Sigmoid colon (tissue), 6 donors: ENCODE measurements at regions not wholly inside any gene's neighbourhood (a gene's known extent, or its start where the extent isn't known, plus 50 kb on each side); places are given as distances from the start of the nearest gene placed in this dataset.
"Not testable (repeated sequence)": the region's sequence is repeated elsewhere in the genome, so short reads cannot be mapped to it uniquely, and the experiment has no call there.

ENCODE experiments used
- DNase-seq: peaks from one replicate; pipeline ENCODE4 v3.0.0-alpha.2; 2019
- H3K27ac ChIP-seq, 4 donors: fragments of 200-600 bp; sonication (generic); one replicate each; pipeline ENCODE4 v1.5.1; 2016 to 2019; ENCODE audit warnings: mild to moderate bottlenecking in 1 of 4
- H3K27me3 ChIP-seq, 3 donors: fragments of 200-600 bp; sonication (generic); one replicate each; pipeline ENCODE4 v1.5.1; 2019; ENCODE audit warnings: mild to moderate bottlenecking in 1 of 3
- H3K36me3 ChIP-seq, 4 donors: fragments of 200-600 bp; sonication (generic); one replicate each; pipeline ENCODE4 v1.5.1; 2016 to 2019
- H3K4me1 ChIP-seq, 4 donors: fragments of 200-600 bp; sonication (generic); one replicate each; pipeline ENCODE4 v1.5.1; 2017 to 2019
- H3K4me3 ChIP-seq, 4 donors: fragments of 200-600 bp; sonication (generic); one replicate each; pipeline ENCODE4 v1.5.1; 2017 to 2019; ENCODE audit warnings: mild to moderate bottlenecking in 2 of 4, moderate library complexity in 1 of 4
- H3K9me3 ChIP-seq, 4 donors: fragments of 200-600 bp in 3 of 4; sonication (generic) in 3 of 4; one replicate each; pipeline versions ENCODE4 v1.5.1 to v1.6.1; 2013 to 2019
- CTCF ChIP-seq, 4 experiments: fragments of 450-650 bp in 3 of 4; fragments of 200-600 bp in 1 of 4; IDR thresholded peaks; one replicate each; pipeline ENCODE4 v1.5.1; 2016 to 2019; ENCODE audit warnings: antibody characterized with exemption in 4 of 4, mild to moderate bottlenecking in 3 of 4, moderate library complexity in 2 of 4
- EP300 ChIP-seq, 4 donors: sonication (generic); formaldehyde crosslinking; IDR thresholded peaks; one replicate each; pipeline ENCODE4 v1.6.1; 2017; ENCODE audit warnings: antibody characterized with exemption in 4 of 4
- POLR2A ChIP-seq, 2 donors: fragments of 450-650 bp; IDR thresholded peaks; one replicate each; pipeline ENCODE4 v1.6.1; 2016; ENCODE audit warnings: antibody characterized with exemption in 2 of 2, mild to moderate bottlenecking in 2 of 2, moderate library complexity in 2 of 2
- POLR2AphosphoS5 ChIP-seq, 4 donors: sonication (generic); formaldehyde crosslinking; IDR thresholded peaks; one replicate each; pipeline ENCODE4 v1.6.1; 2017; ENCODE audit warnings: antibody characterized with exemption in 4 of 4
- WGBS, 2 donors: extraction: QIAGEN DNeasy Blood & Tissue Kit; methylation state at CpG; one replicate each; pipeline ENCODE4 v1.1.7; 2013; 5-methylcytosine and 5-hydroxymethylcytosine counted together
- intact Hi-C: fragments of 100-400 bp; cut with DNase I; formaldehyde crosslinking; loops from one replicate; pipeline ENCODE4 v1.15.1; 2023
- donor health status: healthy with polysubstance abuse.
- donor health status: healthy.

- 93 to 96% methylated on average over 1 of the region's 1 CpG for WGBS, 2 donors
- no peak for DNase-seq
These were observed 50.7 kb upstream of the C12orf71 start for GRCh38 chr12:27133022-27133590.

GRCh38 chr12:27140478-27140969 lies 58.1 kb upstream of the C12orf71 start:
- no peak overlapping the region for H3K4me3 ChIP-seq
- no peaks in the 10 kb centered on the region for H3K9me3 ChIP-seq
- no peaks in the 10 kb centered on the region for H3K27me3 ChIP-seq
- 72 to 92% methylated on average over 2 of the region's 2 CpGs for WGBS, 2 donors
- no peaks in the 10 kb centered on the region for H3K36me3 ChIP-seq
- no peak overlapping the region for H3K27ac ChIP-seq
- no peak for TF ChIP-seq POLR2AphosphoS5 (IDR thresholded peaks at IDR 0.05)
- TF ChIP-seq CTCF (IDR thresholded peaks at IDR 0.05), result no peak
- TF ChIP-seq EP300 (IDR thresholded peaks at IDR 0.05), result no peak
- no peak for TF ChIP-seq POLR2A (IDR thresholded peaks at IDR 0.05)
- no peak for DNase-seq
- peaks cover 0 to 19% (median 7%) of the 10 kb centered on the region in 4 donors for H3K4me1 ChIP-seq
- intact Hi-C loops, result loop anchor here (5.0 kb wide), 4 partner anchors 52 to 167 kb away; partner anchors contain the start of genes MED21 and STK38L

More at GRCh38 chr12:27133022-27133590, 50.7 kb upstream of the C12orf71 start:
- H3K9me3 ChIP-seq, result no peaks in the 10 kb centered on the region
- no peak overlapping the region for H3K27ac ChIP-seq
- H3K4me3 ChIP-seq, result no peak overlapping the region
- H3K36me3 ChIP-seq, result no peaks in the 10 kb centered on the region
- intact Hi-C loops, result no loop called here
- TF ChIP-seq CTCF (IDR thresholded peaks at IDR 0.05), result no peak
- no peak for TF ChIP-seq EP300 (IDR thresholded peaks at IDR 0.05)
- no peak for TF ChIP-seq POLR2AphosphoS5 (IDR thresholded peaks at IDR 0.05)
- no peak for TF ChIP-seq POLR2A (IDR thresholded peaks at IDR 0.05)
- no peaks in the 10 kb centered on the region for H3K4me1 ChIP-seq
- no peaks in the 10 kb centered on the region for H3K27me3 ChIP-seq

- H3K27me3 ChIP-seq, result no peaks in the 10 kb centered on the region
- intact Hi-C loops, result loop anchor here (2.0 to 5.0 kb wide), 5 partner anchors 50 to 205 kb away; partner anchors contain the start of genes INTS13, MED21 and STK38L
- TF ChIP-seq POLR2AphosphoS5 (IDR thresholded peaks at IDR 0.05) (peak in 2 of 4 donors; percentile 20 to 32), POLR2A (IDR thresholded peaks at IDR 0.05) (no peak), CTCF (IDR thresholded peaks at IDR 0.05) (peak; percentile 63 to 79 (median 69))
- H3K36me3 ChIP-seq, result no peaks in the 10 kb centered on the region
- H3K27ac ChIP-seq, result peak overlapping the region in 2 of 4 donors; percentile 37 to 55
- 34 to 37% methylated on average over 3 of the region's 3 CpGs for WGBS, 2 donors
- H3K4me3 ChIP-seq, result no peak overlapping the region
- peak; percentile 79 for DNase-seq
- peaks cover 0 to 24% (median 9%) of the 10 kb centered on the region in 4 donors for H3K4me1 ChIP-seq
- no peaks in the 10 kb centered on the region for H3K9me3 ChIP-seq
These were observed 59.8 kb upstream of the C12orf71 start for GRCh38 chr12:27142101-27142721.

- Histone ChIP-seq H3K4me3 (peak overlapping the region in 1 of 4 donors; percentile 13), H3K27ac (peak overlapping the region in 2 of 4 donors; percentile 42 to 55), H3K4me1 (peaks cover 0 to 24% (median 9%) of the 10 kb centered on the region in 4 donors), H3K27me3 (no peaks in the 10 kb centered on the region), H3K9me3 (no peaks in the 10 kb centered on the region), H3K36me3 (no peaks in the 10 kb centered on the region)
- DNase-seq, result no peak
- intact Hi-C loops, result loop anchor here (2.0 to 5.0 kb wide), 5 partner anchors 49 to 207 kb away; partner anchors contain the start of genes INTS13, MED21 and STK38L
- WGBS, 2 donors, result 64 to 68% methylated on average over 7 of the region's 7 CpGs
- TF ChIP-seq CTCF (IDR thresholded peaks at IDR 0.05) (no peak), EP300 (IDR thresholded peaks at IDR 0.05) (no peak), POLR2AphosphoS5 (IDR thresholded peaks at IDR 0.05) (no peak), POLR2A (IDR thresholded peaks at IDR 0.05) (no peak)
These were observed 61.1 kb upstream of the C12orf71 start for GRCh38 chr12:27143256-27144069.

- H3K27me3 ChIP-seq, H3K36me3 ChIP-seq, DNase-seq, H3K9me3 ChIP-seq, intact Hi-C loops, H3K4me3 ChIP-seq: not testable (repeated sequence)
- Histone ChIP-seq H3K27ac (peak overlapping the region in 3 of 4 donors; percentile 9 to 55 (median 46)), H3K4me1 (peaks cover 0 to 24% (median 9%) of the 10 kb centered on the region in 4 donors)
- 17 to 43% methylated on average over 1 of the region's 1 CpG for WGBS, 2 donors
These were observed 63.3 kb upstream of the C12orf71 start for GRCh38 chr12:27145725-27146124.
